MM.1S (cell line): ENCODE measurements at regions not wholly inside any gene's neighbourhood (a gene's known extent, or its start where the extent isn't known, plus 50 kb on each side); places are given as distances from the start of the nearest gene placed in this dataset.

ENCODE experiments used
- DNase-seq: peaks from one replicate; pipeline ENCODE4 v3.0.0-alpha.2; 2015
- H2AFZ ChIP-seq: fragments of 300-600 bp; sonication (generic); 2 replicates; pipeline ENCODE4 v1.6.0; 2016; ENCODE audit warnings: antibody characterized with exemption, low read length
- H3F3A ChIP-seq: fragments of 300-600 bp; sonication (generic); 2 replicates; pipeline ENCODE4 v1.6.1; 2016; ENCODE audit warnings: mild to moderate bottlenecking, antibody characterized with exemption, low read length, moderate library complexity, mixed read lengths; ENCODE audit not compliant: insufficient read depth
- H3K27ac ChIP-seq: fragments of 300-600 bp; sonication (generic); 2 replicates; pipeline ENCODE4 v1.5.1; 2016; ENCODE audit warnings: mild to moderate bottlenecking, low read length
- H3K27me3 ChIP-seq: fragments of 300-600 bp; sonication (generic); replicated peaks from 2 replicates; pipeline ENCODE4 v1.6.0; 2016; ENCODE audit warnings: low read length; ENCODE audit not compliant: insufficient read depth
- H3K36me3 ChIP-seq: fragments of 300-600 bp; sonication (generic); replicated peaks from 2 replicates; pipeline ENCODE4 v1.6.1; 2016; ENCODE audit warnings: mild to moderate bottlenecking, low read length, mixed read lengths; ENCODE audit not compliant: insufficient read depth
- H3K4me1 ChIP-seq: fragments of 300-600 bp; sonication (generic); 2 replicates; pipeline ENCODE4 v1.6.1; 2016; ENCODE audit warnings: low read length, mixed read lengths
- H3K4me2 ChIP-seq: fragments of 300-600 bp; sonication (generic); 2 replicates; pipeline ENCODE4 v1.6.0; 2016; ENCODE audit warnings: low read depth, low read length
- H3K4me3 ChIP-seq: fragments of 300-600 bp; sonication (generic); 2 replicates; pipeline ENCODE4 v1.5.1; 2016; ENCODE audit warnings: low read length, mixed read lengths
- H3K79me2 ChIP-seq: fragments of 300-600 bp; sonication (generic); 2 replicates; pipeline ENCODE4 v1.6.1; 2016; ENCODE audit warnings: mixed run types, low read length, mixed read lengths
- H3K9ac ChIP-seq: fragments of 300-600 bp; sonication (generic); 2 replicates; pipeline ENCODE4 v1.6.1; 2016; ENCODE audit warnings: low read length, mixed read lengths
- H3K9me2 ChIP-seq: fragments of 300-600 bp; sonication (generic); replicated peaks from 2 replicates; pipeline ENCODE4 v1.6.1; 2016; ENCODE audit warnings: mild to moderate bottlenecking, low read length, mixed read lengths; ENCODE audit not compliant: insufficient read depth
- H3K9me3 ChIP-seq: fragments of 300-600 bp; sonication (generic); replicated peaks from 2 replicates; pipeline ENCODE4 v1.6.1; 2016; ENCODE audit warnings: mild to moderate bottlenecking, low read length, mixed read lengths; ENCODE audit not compliant: insufficient read depth
- H4K20me1 ChIP-seq: fragments of 300-600 bp; sonication (generic); 2 replicates; pipeline ENCODE4 v1.6.1; 2016; ENCODE audit warnings: mild to moderate bottlenecking, low read length, moderate library complexity, mixed read lengths; ENCODE audit not compliant: insufficient read depth
- CTCF ChIP-seq: fragments of 300-600 bp; sonication (generic); IDR thresholded peaks from 2 replicates; pipeline ENCODE4 v1.5.1; 2016; ENCODE audit warnings: antibody characterized with exemption, low read length, mixed read lengths
- EZH2 ChIP-seq: fragments of 300-600 bp; sonication (generic); optimal IDR thresholded peaks from 2 replicates; pipeline ENCODE3; 2017; ENCODE audit warnings: low read depth, mild to moderate bottlenecking, antibody characterized with exemption, low read length, mixed read lengths
- EZH2phosphoT487 ChIP-seq: fragments of 300-600 bp; sonication (generic); IDR thresholded peaks from 2 replicates; pipeline ENCODE4 v1.6.1; 2018; ENCODE audit warnings: antibody characterized with exemption, low read length

- no peak overlapping the region for H3K4me2 ChIP-seq
- H3K9ac ChIP-seq: no peak overlapping the region
- no peaks in the 10 kb centered on the region for H3K9me3 ChIP-seq
- no peak overlapping the region for H2AFZ ChIP-seq
- H3K79me2 ChIP-seq: no peaks in the 10 kb centered on the region
- no peaks in the 10 kb centered on the region for H3K27me3 ChIP-seq
- TF ChIP-seq CTCF (no peak), EZH2phosphoT487 (no peak), EZH2 (no peak)
- no peaks in the 10 kb centered on the region for H3K9me2 ChIP-seq
- no peaks in the 10 kb centered on the region for H3K36me3 ChIP-seq
- no peak for DNase-seq
- H4K20me1 ChIP-seq: no peaks in the 10 kb centered on the region
- H3K27ac ChIP-seq: no peak overlapping the region
- H3F3A ChIP-seq: no peaks in the 10 kb centered on the region
- no peak overlapping the region for H3K4me3 ChIP-seq
- no peaks in the 10 kb centered on the region for H3K4me1 ChIP-seq
Measured at GRCh38 chr21:15359251-15359650, 294.5 kb upstream of the NRIP1 start.

GRCh38 chr21:15362458-15362857 is 297.7 kb upstream of the NRIP1 start:
- no peak overlapping the region for H3K4me3 ChIP-seq
- no peaks in the 10 kb centered on the region for H4K20me1 ChIP-seq
- no peak for TF ChIP-seq EZH2phosphoT487
- TF ChIP-seq CTCF: no peak
- TF ChIP-seq EZH2: no peak
- no peak overlapping the region for H3K9ac ChIP-seq
- H3K36me3 ChIP-seq: no peaks in the 10 kb centered on the region
- H3F3A ChIP-seq: no peaks in the 10 kb centered on the region
- no peak overlapping the region for H2AFZ ChIP-seq
- H3K79me2 ChIP-seq: no peaks in the 10 kb centered on the region
- no peak overlapping the region for H3K27ac ChIP-seq
- H3K9me2 ChIP-seq: no peaks in the 10 kb centered on the region
- no peaks in the 10 kb centered on the region for H3K4me1 ChIP-seq
- DNase-seq: no peak
- no peak overlapping the region for H3K4me2 ChIP-seq
- no peaks in the 10 kb centered on the region for H3K9me3 ChIP-seq
- no peaks in the 10 kb centered on the region for H3K27me3 ChIP-seq

GRCh38 chr21:15363921-15364320 is 299.1 kb upstream of the NRIP1 start:
- TF ChIP-seq CTCF (no peak), EZH2phosphoT487 (no peak), EZH2 (no peak)
- H3K27ac ChIP-seq: no peak overlapping the region
- no peaks in the 10 kb centered on the region for H3K9me3 ChIP-seq
- no peaks in the 10 kb centered on the region for H3K27me3 ChIP-seq
- H3K36me3 ChIP-seq: no peaks in the 10 kb centered on the region
- no peaks in the 10 kb centered on the region for H4K20me1 ChIP-seq
- no peaks in the 10 kb centered on the region for H3F3A ChIP-seq
- H3K4me3 ChIP-seq: no peak overlapping the region
- no peaks in the 10 kb centered on the region for H3K4me1 ChIP-seq
- no peak overlapping the region for H3K4me2 ChIP-seq
- no peak for DNase-seq
- H3K9ac ChIP-seq: no peak overlapping the region
- H2AFZ ChIP-seq: no peak overlapping the region
- H3K9me2 ChIP-seq: no peaks in the 10 kb centered on the region
- H3K79me2 ChIP-seq: no peaks in the 10 kb centered on the region
